Mesothelial cell of epicardium (in vitro differentiated cells): ENCODE measurements at regions not wholly inside any gene's neighbourhood (a gene's known extent, or its start where the extent isn't known, plus 50 kb on each side); places are given as distances from the start of the nearest gene placed in this dataset.
"Not testable (repeated sequence)": the region's sequence is repeated elsewhere in the genome, so short reads cannot be mapped to it uniquely, and the experiment has no call there.

Source experiments
- DNase-seq, 2 experiments: peaks; one replicate each; pipeline ENCODE4 v3.0.0; 2021; ENCODE audit warnings: low spot score in 2 of 2; ENCODE audit not compliant: unreplicated experiment in 2 of 2
- H3K27ac Mint-ChIP-seq: 2 replicates; pipeline ENCODE4 v1.8.0; 2021; ENCODE audit warnings: mixed read lengths
- H3K27me3 Mint-ChIP-seq: 2 replicates; pipeline ENCODE4 v1.8.0; 2021; ENCODE audit warnings: low read depth, mixed read lengths
- H3K36me3 Mint-ChIP-seq: 2 replicates; pipeline ENCODE4 v1.8.0; 2021; ENCODE audit warnings: mixed read lengths
- H3K4me1 Mint-ChIP-seq: 2 replicates; pipeline ENCODE4 v1.8.0; 2021; ENCODE audit warnings: mixed read lengths
- H3K4me3 Mint-ChIP-seq: 2 replicates; pipeline ENCODE4 v1.8.0; 2021; ENCODE audit warnings: mild to moderate bottlenecking, moderate library complexity, mixed read lengths
- H3K9me3 Mint-ChIP-seq: 2 replicates; pipeline ENCODE4 v1.8.0; 2021; ENCODE audit warnings: mixed read lengths
- CTCF ChIP-seq: fragments of 200-600 bp; sonication (generic); IDR thresholded peaks from one replicate; pipeline ENCODE4 v1.5.0; 2021; ENCODE audit warnings: antibody characterized with exemption; ENCODE audit not compliant: unreplicated experiment

GRCh38 chr2:13413989-13414388 lies 697.3 kb downstream of the TRIB2 start:
- H3K27me3 Mint-ChIP-seq, result no peaks in the 10 kb centered on the region
- no peak overlapping the region for H3K4me3 Mint-ChIP-seq
- no peak overlapping the region for H3K27ac Mint-ChIP-seq
- peaks cover 11% of the 10 kb centered on the region for H3K9me3 Mint-ChIP-seq
- TF ChIP-seq CTCF, result no peak
- H3K36me3 Mint-ChIP-seq, result no peaks in the 10 kb centered on the region
- DNase-seq, result no peak
- H3K4me1 Mint-ChIP-seq, result no peaks in the 10 kb centered on the region

DNA sequence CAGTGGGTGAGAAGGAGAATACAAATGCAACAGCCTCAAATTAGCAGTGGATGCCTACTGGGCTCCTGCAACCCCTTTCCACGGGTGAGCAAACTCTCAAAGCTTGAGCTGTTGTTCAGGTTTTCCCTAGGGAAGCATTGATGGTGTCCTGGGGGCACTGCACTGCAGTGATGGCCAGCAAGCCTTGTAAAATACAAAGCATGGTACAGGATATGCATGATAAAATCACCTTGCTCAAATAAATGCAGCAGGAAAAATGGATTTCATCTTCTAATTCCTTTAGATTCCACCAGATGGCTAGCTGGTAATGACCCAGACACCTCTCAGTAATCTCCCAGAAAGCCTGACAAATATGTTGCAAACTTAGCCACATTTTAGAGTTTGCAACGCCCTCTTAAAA lies 698.2 kb downstream of the TRIB2 start:
- H3K4me1 Mint-ChIP-seq, result no peaks in the 10 kb centered on the region
- no peaks in the 10 kb centered on the region for H3K27me3 Mint-ChIP-seq
- H3K4me3 Mint-ChIP-seq, result no peak overlapping the region
- H3K9me3 Mint-ChIP-seq, result peaks cover 11% of the 10 kb centered on the region
- DNase-seq, result no peak
- H3K27ac Mint-ChIP-seq, result no peak overlapping the region
- no peak for TF ChIP-seq CTCF
- no peaks in the 10 kb centered on the region for H3K36me3 Mint-ChIP-seq

DNA sequence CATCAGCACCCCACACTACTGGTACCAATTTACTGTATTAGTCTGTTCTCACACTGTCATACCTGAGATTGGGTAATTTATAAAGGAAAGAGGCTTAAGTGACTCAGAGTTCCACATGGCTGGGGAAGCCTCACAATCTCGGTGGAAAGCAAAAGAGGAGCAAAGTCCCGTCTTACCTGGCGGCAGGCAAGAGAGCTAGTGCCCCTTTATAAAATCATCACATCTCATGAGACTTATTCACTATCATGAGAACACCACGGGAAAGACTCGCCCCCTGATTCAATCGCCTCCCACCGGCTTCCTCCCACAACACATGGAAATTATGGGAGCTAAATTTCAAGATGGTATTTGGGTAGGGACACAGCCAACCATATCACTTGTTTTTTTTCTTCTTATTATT lies 717.2 kb downstream of the TRIB2 start:
- no peak for TF ChIP-seq CTCF
- no peak overlapping the region for H3K4me3 Mint-ChIP-seq
- peaks cover 13% of the 10 kb centered on the region for H3K9me3 Mint-ChIP-seq
- no peaks in the 10 kb centered on the region for H3K4me1 Mint-ChIP-seq
- H3K27ac Mint-ChIP-seq, result no peak overlapping the region
- DNase-seq, result no peak
- no peaks in the 10 kb centered on the region for H3K36me3 Mint-ChIP-seq
- H3K27me3 Mint-ChIP-seq, result no peaks in the 10 kb centered on the region

DNA sequence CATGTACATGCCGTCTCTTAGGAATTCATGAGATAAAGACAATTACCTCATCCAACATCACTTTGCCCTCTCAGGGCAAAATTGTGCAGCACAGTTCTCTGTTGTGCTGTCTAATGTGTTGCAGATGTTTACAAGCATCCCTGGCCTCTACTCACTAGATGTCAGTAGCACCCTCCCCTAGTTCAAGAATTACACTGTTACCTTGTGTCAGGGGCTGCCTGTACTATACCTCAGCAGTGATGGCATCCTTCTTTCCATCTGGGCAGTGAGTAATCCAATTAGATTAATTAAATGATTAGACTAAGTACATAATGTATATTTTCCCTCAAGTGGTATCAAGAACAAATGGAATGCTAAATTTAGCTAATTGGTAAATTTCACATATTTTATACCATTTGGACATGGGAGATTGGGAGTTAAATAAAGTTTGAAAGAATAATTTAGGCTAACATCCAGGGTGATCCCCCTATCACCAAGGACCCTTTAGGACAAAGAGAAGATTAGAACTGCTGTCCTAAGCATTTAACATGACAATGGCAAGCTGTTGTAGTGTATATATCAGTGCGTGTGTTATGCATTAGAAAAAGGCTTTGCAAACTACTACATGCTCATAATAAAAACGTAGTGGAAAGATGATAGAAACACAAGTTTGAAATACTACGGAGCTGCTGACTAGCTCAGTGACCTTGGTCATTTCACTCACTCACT lies 727.0 kb downstream of the TRIB2 start:
- H3K9me3 Mint-ChIP-seq, H3K36me3 Mint-ChIP-seq, H3K27ac Mint-ChIP-seq, H3K4me1 Mint-ChIP-seq, H3K4me3 Mint-ChIP-seq, DNase-seq, H3K27me3 Mint-ChIP-seq: not testable (repeated sequence)

DNA sequence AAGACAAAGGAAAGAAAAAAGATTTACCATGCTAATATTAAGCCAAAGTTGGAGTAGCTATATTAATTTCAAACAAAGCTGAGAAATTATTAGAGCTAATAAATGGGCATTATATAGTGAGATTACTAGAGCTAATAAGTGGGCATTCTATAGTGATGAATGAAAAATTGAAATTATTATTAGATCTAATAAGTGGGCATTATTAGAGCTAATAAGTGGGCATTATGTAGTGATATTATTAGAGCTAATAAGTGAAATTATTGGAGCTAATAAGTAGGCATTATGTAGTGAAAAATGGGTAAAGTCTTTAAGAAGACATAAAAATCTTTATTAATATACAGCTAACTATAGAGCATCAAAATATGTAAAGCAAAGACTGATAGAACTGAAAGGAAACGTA lies 745.7 kb downstream of the TRIB2 start:
- H3K27ac Mint-ChIP-seq, result no peak overlapping the region
- H3K4me1 Mint-ChIP-seq, result no peaks in the 10 kb centered on the region
- H3K27me3 Mint-ChIP-seq, result peaks cover 3% of the 10 kb centered on the region

DNA sequence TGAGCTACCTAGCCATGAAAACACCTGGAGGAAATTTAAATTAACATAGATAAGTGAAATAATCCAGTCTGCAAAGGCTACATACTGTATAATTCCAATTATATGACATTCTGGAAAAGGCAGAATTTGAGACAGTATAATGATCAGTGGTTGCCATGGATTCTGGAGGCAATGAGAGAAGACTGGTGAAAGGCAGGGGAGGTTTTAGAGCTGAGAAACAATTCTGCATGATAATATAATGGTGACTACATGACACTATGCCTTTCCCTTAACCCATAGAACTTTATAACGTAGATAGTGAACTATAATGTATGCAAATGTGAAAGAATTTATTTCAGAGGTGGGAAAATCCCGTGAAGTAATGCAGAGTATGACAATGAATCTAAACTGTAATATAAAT lies 749.3 kb downstream of the TRIB2 start:
- no peaks in the 10 kb centered on the region for H3K27me3 Mint-ChIP-seq
- H3K27ac Mint-ChIP-seq, result no peak overlapping the region
- H3K4me3 Mint-ChIP-seq, result no peak overlapping the region
- H3K36me3 Mint-ChIP-seq, result no peaks in the 10 kb centered on the region
- no peak for DNase-seq
- no peaks in the 10 kb centered on the region for H3K9me3 Mint-ChIP-seq
- TF ChIP-seq CTCF, result no peak
- H3K4me1 Mint-ChIP-seq, result no peaks in the 10 kb centered on the region

More for the DNA sequence above, 745.7 kb downstream of the TRIB2 start:
- Mint-ChIP-seq H3K4me3 (no peak overlapping the region), H3K9me3 (no peaks in the 10 kb centered on the region), H3K36me3 (no peaks in the 10 kb centered on the region)
- DNase-seq, result no peak
- no peak for TF ChIP-seq CTCF
